ENCODE measurements at regions not wholly inside any gene's neighbourhood (a gene's known extent, or its start where the extent isn't known, plus 50 kb on each side); places are given as distances from the start of the nearest gene placed in this dataset.
"Not testable (repeated sequence)": the region's sequence is repeated elsewhere in the genome, so short reads cannot be mapped to it uniquely, and the experiment has no call there.

DNA sequence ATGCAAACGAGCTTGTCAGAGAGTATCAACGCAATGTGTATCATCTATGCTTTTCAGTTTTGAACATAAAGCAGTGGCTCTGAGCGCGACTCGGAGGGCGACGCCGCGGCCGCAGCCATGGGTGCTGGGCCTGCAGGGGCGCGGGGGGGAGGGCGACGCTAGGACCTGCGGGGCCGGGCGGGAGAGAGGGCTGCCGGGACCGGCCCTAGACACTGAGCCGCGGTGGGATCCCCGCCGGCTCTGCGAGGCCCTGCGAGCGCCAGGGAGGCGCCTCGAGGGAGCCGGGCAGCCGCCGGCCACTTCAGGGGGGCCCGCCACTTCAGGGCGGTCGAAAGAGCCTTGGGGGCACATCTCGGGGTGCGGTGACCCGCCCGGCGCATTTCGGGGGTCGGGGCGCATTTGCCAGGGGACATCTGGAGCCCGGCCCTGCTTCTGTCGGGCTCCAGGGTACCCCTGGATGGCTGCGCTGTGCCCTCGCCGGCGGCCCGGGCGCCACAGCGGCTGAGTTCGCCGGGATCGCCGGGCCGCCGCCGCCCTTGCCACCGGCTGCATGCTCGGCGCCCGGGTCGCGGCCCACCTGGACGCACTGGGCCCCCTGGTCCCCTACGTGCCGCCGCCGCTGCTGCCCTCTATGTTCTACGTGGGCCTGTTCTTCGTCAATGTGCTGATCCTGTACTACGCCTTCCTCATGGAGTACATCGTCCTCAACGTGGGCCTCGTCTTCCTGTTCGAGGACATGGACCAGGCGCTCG is 59.6 kb downstream of the GOLGA6L7 start:
- not testable (repeated sequence) for TF ChIP-seq CTCF, POLR2A (IDR thresholded peaks at IDR 0.05)

All from Peyer's patch (tissue), 4 donors.